WTC11 (cell line): ENCODE measurements at regions not wholly inside any gene's neighbourhood (a gene's known extent, or its start where the extent isn't known, plus 50 kb on each side); places are given as distances from the start of the nearest gene placed in this dataset.

Experiments used
- ATAC-seq: fragments of 200-7000 bp; cut with Tn5 transposase; 2 replicates; pipeline ENCODE4 v1.10.0; 2021; ENCODE audit warnings: mild to moderate bottlenecking, moderate library complexity
- CTCF ChIA-PET: fragments of 300-600 bp; sonication (Branson Sonifier 250); formaldehyde crosslinking; loops from one replicate; lab custom pipeline; 2021; ENCODE audit warnings: antibody characterized with exemption; lab: Charles Lee
- POLR2A ChIA-PET: fragments of 350-600 bp; sonication (Branson Sonifier 250); formaldehyde crosslinking; loops from one replicate; lab custom pipeline; 2021; ENCODE audit warnings: antibody characterized with exemption; lab: Charles Lee
- DNase-seq: peaks from one replicate; pipeline ENCODE4 v3.0.0; 2021; ENCODE audit warnings: low spot score
- H3K27ac Mint-ChIP-seq: 2 replicates; pipeline ENCODE4 v1.8.0; 2021; ENCODE audit warnings: mixed read lengths
- H3K27me3 Mint-ChIP-seq: 2 replicates; pipeline ENCODE4 v1.8.0; 2021; ENCODE audit warnings: low read depth, mild to moderate bottlenecking, moderate library complexity, mixed read lengths
- H3K36me3 Mint-ChIP-seq: 2 replicates; pipeline ENCODE4 v1.8.0; 2021; ENCODE audit warnings: mixed read lengths
- H3K4me1 Mint-ChIP-seq: 2 replicates; pipeline ENCODE4 v1.8.0; 2022; ENCODE audit warnings: mixed read lengths
- H3K4me3 Mint-ChIP-seq: 2 replicates; pipeline ENCODE4 v1.8.0; 2021; ENCODE audit warnings: mild to moderate bottlenecking, moderate library complexity, mixed read lengths
- H3K9me3 Mint-ChIP-seq: 2 replicates; pipeline ENCODE4 v1.8.0; 2021; ENCODE audit warnings: mixed read lengths
- NFYB ChIP-seq: sonication (generic); formaldehyde crosslinking; conservative IDR thresholded peaks from 2 replicates; pipeline ENCODE4 v1.8.0; 2022; ENCODE audit warnings: low read depth, missing genetic modification reagents
- SMAD4 ChIP-seq: sonication (generic); formaldehyde crosslinking; IDR thresholded peaks from 2 replicates; pipeline ENCODE4 v1.8.0; 2022; ENCODE audit warnings: mild to moderate bottlenecking, missing genetic modification reagents
- TF ChIP-seq, protein P1 (sequence below): sonication (generic); formaldehyde crosslinking; IDR thresholded peaks from 2 replicates; pipeline ENCODE4 v1.8.1; 2023; ENCODE audit warnings: mild to moderate bottlenecking, moderate library complexity, missing genetic modification reagents
- TF ChIP-seq, protein P2 (sequence below): sonication (generic); formaldehyde crosslinking; IDR thresholded peaks from 2 replicates; pipeline ENCODE4 v1.8.0; 2023; ENCODE audit warnings: mild to moderate bottlenecking, missing genetic modification reagents
- TF ChIP-seq, protein P3 (sequence below): sonication (generic); formaldehyde crosslinking; IDR thresholded peaks from 2 replicates; pipeline ENCODE4 v1.8.1; 2022; ENCODE audit warnings: mild to moderate bottlenecking, missing genetic modification reagents, moderate library complexity, borderline replicate concordance
- TF ChIP-seq, protein P4 (sequence below): sonication (generic); formaldehyde crosslinking; IDR thresholded peaks from 2 replicates; pipeline ENCODE4 v1.8.1; 2023; ENCODE audit warnings: mild to moderate bottlenecking, missing genetic modification reagents
- TF ChIP-seq, protein P5 (sequence below): sonication (generic); formaldehyde crosslinking; IDR thresholded peaks from 2 replicates; pipeline ENCODE4 v1.8.0; 2022; ENCODE audit warnings: missing genetic modification reagents
- TF ChIP-seq, protein P6 (sequence below): sonication (generic); formaldehyde crosslinking; IDR thresholded peaks from 2 replicates; pipeline ENCODE4 v1.8.1; 2022; ENCODE audit warnings: low read depth, mild to moderate bottlenecking, moderate library complexity, missing genetic modification reagents, borderline replicate concordance

DNA sequence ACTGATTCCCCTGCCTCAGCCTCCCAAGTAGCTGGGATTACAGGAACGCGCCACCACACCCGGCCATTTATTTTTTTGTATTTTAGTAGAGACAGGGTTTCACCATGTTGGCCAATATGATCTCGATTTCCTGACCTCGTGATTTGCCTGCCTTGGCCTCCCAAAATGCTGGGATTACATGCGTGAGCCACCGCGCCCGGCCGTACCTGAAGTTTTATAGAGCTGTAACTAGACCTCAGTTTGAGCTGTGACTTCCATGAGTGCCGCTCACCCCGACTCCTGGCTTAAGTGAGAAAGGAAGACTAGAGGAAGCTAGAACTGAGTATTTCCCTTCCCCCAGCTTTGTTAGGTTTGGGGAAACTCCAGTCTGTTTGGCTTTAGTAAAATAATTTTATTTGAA is 1283.1 kb downstream of the KCNT2 start:
- H3K27ac Mint-ChIP-seq: no peak overlapping the region
- H3K9me3 Mint-ChIP-seq: no peaks in the 10 kb centered on the region
- CTCF ChIA-PET: no interaction called here

DNA sequence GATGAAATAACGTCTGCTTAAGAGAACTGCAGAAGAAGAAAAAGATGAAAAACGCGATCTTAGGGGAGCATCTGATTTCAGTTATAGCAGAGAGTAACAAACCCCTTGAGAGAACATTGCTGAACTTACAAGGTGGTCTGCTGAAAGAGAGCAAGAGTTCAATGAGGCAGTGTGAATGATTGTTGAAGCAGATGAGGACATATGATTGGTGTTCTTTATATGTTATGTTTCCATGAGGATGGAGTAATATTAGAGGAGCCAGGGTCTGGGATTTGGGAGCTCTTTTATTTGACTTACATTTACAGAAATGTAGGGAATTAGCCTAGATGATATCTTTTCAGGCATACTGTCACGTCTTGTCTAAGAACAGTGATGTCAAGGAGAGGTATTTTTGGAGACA is 1302.0 kb downstream of the KCNT2 start:
- CTCF ChIA-PET: no interaction called here
- no peak overlapping the region for H3K27ac Mint-ChIP-seq
- no peak for ATAC-seq

More for the DNA sequence above, 1283.1 kb downstream of the KCNT2 start:
- H3K27me3 Mint-ChIP-seq: no peaks in the 10 kb centered on the region
- H3K4me1 Mint-ChIP-seq: no peaks in the 10 kb centered on the region
- ATAC-seq (no peak), DNase-seq (no peak)
- POLR2A ChIA-PET: no interaction called here
- no peak overlapping the region for H3K4me3 Mint-ChIP-seq
- TF ChIP-seq, protein P1, sequence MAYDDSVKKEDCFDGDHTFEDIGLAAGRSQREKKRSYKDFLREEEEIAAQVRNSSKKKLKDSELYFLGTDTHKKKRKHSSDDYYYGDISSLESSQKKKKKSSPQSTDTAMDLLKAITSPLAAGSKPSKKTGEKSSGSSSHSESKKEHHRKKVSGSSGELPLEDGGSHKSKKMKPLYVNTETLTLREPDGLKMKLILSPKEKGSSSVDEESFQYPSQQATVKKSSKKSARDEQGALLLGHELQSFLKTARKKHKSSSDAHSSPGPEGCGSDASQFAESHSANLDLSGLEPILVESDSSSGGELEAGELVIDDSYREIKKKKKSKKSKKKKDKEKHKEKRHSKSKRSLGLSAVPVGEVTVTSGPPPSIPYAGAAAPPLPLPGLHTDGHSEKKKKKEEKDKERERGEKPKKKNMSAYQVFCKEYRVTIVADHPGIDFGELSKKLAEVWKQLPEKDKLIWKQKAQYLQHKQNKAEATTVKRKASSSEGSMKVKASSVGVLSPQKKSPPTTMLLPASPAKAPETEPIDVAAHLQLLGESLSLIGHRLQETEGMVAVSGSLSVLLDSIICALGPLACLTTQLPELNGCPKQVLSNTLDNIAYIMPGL: no peak
- no peaks in the 10 kb centered on the region for H3K36me3 Mint-ChIP-seq

More for the DNA sequence above, 1302.0 kb downstream of the KCNT2 start:
- DNase-seq: no peak
- POLR2A ChIA-PET: no interaction called here
- Mint-ChIP-seq H3K27me3 (no peaks in the 10 kb centered on the region), H3K4me1 (no peaks in the 10 kb centered on the region), H3K9me3 (no peaks in the 10 kb centered on the region), H3K4me3 (no peak overlapping the region)
- TF ChIP-seq NFYB (CRISPR knock-in tag): no peak
- TF ChIP-seq, protein P2, sequence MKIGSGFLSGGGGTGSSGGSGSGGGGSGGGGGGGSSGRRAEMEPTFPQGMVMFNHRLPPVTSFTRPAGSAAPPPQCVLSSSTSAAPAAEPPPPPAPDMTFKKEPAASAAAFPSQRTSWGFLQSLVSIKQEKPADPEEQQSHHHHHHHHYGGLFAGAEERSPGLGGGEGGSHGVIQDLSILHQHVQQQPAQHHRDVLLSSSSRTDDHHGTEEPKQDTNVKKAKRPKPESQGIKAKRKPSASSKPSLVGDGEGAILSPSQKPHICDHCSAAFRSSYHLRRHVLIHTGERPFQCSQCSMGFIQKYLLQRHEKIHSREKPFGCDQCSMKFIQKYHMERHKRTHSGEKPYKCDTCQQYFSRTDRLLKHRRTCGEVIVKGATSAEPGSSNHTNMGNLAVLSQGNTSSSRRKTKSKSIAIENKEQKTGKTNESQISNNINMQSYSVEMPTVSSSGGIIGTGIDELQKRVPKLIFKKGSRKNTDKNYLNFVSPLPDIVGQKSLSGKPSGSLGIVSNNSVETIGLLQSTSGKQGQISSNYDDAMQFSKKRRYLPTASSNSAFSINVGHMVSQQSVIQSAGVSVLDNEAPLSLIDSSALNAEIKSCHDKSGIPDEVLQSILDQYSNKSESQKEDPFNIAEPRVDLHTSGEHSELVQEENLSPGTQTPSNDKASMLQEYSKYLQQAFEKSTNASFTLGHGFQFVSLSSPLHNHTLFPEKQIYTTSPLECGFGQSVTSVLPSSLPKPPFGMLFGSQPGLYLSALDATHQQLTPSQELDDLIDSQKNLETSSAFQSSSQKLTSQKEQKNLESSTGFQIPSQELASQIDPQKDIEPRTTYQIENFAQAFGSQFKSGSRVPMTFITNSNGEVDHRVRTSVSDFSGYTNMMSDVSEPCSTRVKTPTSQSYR (CRISPR knock-in tag): no peak
- TF ChIP-seq, protein P3, sequence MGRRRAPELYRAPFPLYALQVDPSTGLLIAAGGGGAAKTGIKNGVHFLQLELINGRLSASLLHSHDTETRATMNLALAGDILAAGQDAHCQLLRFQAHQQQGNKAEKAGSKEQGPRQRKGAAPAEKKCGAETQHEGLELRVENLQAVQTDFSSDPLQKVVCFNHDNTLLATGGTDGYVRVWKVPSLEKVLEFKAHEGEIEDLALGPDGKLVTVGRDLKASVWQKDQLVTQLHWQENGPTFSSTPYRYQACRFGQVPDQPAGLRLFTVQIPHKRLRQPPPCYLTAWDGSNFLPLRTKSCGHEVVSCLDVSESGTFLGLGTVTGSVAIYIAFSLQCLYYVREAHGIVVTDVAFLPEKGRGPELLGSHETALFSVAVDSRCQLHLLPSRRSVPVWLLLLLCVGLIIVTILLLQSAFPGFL (CRISPR knock-in tag): no peak
- TF ChIP-seq SMAD4 (CRISPR knock-in tag): no peak
- TF ChIP-seq, protein P4, sequence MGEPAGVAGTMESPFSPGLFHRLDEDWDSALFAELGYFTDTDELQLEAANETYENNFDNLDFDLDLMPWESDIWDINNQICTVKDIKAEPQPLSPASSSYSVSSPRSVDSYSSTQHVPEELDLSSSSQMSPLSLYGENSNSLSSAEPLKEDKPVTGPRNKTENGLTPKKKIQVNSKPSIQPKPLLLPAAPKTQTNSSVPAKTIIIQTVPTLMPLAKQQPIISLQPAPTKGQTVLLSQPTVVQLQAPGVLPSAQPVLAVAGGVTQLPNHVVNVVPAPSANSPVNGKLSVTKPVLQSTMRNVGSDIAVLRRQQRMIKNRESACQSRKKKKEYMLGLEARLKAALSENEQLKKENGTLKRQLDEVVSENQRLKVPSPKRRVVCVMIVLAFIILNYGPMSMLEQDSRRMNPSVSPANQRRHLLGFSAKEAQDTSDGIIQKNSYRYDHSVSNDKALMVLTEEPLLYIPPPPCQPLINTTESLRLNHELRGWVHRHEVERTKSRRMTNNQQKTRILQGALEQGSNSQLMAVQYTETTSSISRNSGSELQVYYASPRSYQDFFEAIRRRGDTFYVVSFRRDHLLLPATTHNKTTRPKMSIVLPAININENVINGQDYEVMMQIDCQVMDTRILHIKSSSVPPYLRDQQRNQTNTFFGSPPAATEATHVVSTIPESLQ (CRISPR knock-in tag): no peak
- TF ChIP-seq, protein P5, sequence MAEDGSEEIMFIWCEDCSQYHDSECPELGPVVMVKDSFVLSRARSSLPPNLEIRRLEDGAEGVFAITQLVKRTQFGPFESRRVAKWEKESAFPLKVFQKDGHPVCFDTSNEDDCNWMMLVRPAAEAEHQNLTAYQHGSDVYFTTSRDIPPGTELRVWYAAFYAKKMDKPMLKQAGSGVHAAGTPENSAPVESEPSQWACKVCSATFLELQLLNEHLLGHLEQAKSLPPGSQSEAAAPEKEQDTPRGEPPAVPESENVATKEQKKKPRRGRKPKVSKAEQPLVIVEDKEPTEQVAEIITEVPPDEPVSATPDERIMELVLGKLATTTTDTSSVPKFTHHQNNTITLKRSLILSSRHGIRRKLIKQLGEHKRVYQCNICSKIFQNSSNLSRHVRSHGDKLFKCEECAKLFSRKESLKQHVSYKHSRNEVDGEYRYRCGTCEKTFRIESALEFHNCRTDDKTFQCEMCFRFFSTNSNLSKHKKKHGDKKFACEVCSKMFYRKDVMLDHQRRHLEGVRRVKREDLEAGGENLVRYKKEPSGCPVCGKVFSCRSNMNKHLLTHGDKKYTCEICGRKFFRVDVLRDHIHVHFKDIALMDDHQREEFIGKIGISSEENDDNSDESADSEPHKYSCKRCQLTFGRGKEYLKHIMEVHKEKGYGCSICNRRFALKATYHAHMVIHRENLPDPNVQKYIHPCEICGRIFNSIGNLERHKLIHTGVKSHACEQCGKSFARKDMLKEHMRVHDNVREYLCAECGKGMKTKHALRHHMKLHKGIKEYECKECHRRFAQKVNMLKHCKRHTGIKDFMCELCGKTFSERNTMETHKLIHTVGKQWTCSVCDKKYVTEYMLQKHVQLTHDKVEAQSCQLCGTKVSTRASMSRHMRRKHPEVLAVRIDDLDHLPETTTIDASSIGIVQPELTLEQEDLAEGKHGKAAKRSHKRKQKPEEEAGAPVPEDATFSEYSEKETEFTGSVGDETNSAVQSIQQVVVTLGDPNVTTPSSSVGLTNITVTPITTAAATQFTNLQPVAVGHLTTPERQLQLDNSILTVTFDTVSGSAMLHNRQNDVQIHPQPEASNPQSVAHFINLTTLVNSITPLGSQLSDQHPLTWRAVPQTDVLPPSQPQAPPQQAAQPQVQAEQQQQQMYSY (CRISPR knock-in tag): no peak
- TF ChIP-seq, protein P6, sequence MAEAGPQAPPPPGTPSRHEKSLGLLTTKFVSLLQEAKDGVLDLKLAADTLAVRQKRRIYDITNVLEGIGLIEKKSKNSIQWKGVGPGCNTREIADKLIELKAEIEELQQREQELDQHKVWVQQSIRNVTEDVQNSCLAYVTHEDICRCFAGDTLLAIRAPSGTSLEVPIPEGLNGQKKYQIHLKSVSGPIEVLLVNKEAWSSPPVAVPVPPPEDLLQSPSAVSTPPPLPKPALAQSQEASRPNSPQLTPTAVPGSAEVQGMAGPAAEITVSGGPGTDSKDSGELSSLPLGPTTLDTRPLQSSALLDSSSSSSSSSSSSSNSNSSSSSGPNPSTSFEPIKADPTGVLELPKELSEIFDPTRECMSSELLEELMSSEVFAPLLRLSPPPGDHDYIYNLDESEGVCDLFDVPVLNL (CRISPR knock-in tag): no peak
- TF ChIP-seq, all 79 proteins: peak for 0
- H3K36me3 Mint-ChIP-seq: no peaks in the 10 kb centered on the region
